GM20431 (cell line): ENCODE measurements at regions not wholly inside any gene's neighbourhood (a gene's known extent, or its start where the extent isn't known, plus 50 kb on each side); places are given as distances from the start of the nearest gene placed in this dataset.
"Not testable (repeated sequence)": the region's sequence is repeated elsewhere in the genome, so short reads cannot be mapped to it uniquely, and the experiment has no call there.

Source experiments
- in situ Hi-C: fragments of 300-500 bp; cut with MseI, MboI; formaldehyde crosslinking; loops from one replicate; pipeline ENCODE4 v1.15.0; 2020; ENCODE audit warnings: low sequenced_read_pairs; ENCODE audit not compliant: unreplicated experiment

- in situ Hi-C loops, result no loop called here
These were observed 715.2 kb downstream of the CCDC85A start for GRCh38 chr2:56898986-56899385.

- in situ Hi-C loops, result no loop called here
These were observed 728.7 kb downstream of the CCDC85A start for GRCh38 chr2:56912490-56912889.

GRCh38 chr2:56918790-56919189 lies 735.0 kb downstream of the CCDC85A start:
- in situ Hi-C loops, result no loop called here

GRCh38 chr2:56933976-56934375 lies 750.2 kb downstream of the CCDC85A start:
- in situ Hi-C loops, result no loop called here

GRCh38 chr2:56934866-56935265 lies 751.1 kb downstream of the CCDC85A start:
- in situ Hi-C loops, result no loop called here

- in situ Hi-C loops, result no loop called here
These were observed 756.3 kb downstream of the CCDC85A start for GRCh38 chr2:56940054-56940453.

- in situ Hi-C loops, result no loop called here
These were observed 769.1 kb downstream of the CCDC85A start for GRCh38 chr2:56952871-56953270.

- in situ Hi-C loops, result no loop called here
These were observed 776.8 kb downstream of the CCDC85A start for GRCh38 chr2:56960581-56960980.

GRCh38 chr2:56962673-56963072 lies 778.9 kb downstream of the CCDC85A start:
- in situ Hi-C loops, result no loop called here

- in situ Hi-C loops, result no loop called here
These were observed 785.7 kb downstream of the CCDC85A start for GRCh38 chr2:56969513-56969912.

- in situ Hi-C loops, result no loop called here
These were observed 787.7 kb downstream of the CCDC85A start for GRCh38 chr2:56971383-56971974.

- in situ Hi-C loops, result no loop called here
These were observed 797.8 kb downstream of the CCDC85A start for GRCh38 chr2:56981554-56981953.

GRCh38 chr2:56985609-56986008 lies 801.8 kb downstream of the CCDC85A start:
- in situ Hi-C loops, result no loop called here

- in situ Hi-C loops, result no loop called here
These were observed 838.7 kb downstream of the CCDC85A start for GRCh38 chr2:57022496-57022895.

GRCh38 chr2:57044931-57045635 lies 861.3 kb downstream of the CCDC85A start:
- in situ Hi-C loops, result no loop called here

GRCh38 chr2:57049273-57049672 lies 865.5 kb downstream of the CCDC85A start:
- in situ Hi-C loops, result no loop called here

GRCh38 chr2:57050007-57050406 lies 866.2 kb downstream of the CCDC85A start:
- in situ Hi-C loops, result no loop called here

GRCh38 chr2:57066301-57066700 lies 882.5 kb downstream of the CCDC85A start:
- in situ Hi-C loops, result not testable (repeated sequence)

- in situ Hi-C loops, result no loop called here
These were observed 891.4 kb downstream of the CCDC85A start for GRCh38 chr2:57075226-57075625.

GRCh38 chr2:57080035-57080434 lies 896.2 kb downstream of the CCDC85A start:
- in situ Hi-C loops, result no loop called here

GRCh38 chr2:57084697-57085281 lies 901.0 kb downstream of the CCDC85A start:
- in situ Hi-C loops, result no loop called here

GRCh38 chr2:57093020-57093419 lies 909.2 kb downstream of the CCDC85A start:
- in situ Hi-C loops, result no loop called here
